HCT116 (cell line): ENCODE measurements at regions not wholly inside any gene's neighbourhood (a gene's known extent, or its start where the extent isn't known, plus 50 kb on each side); places are given as distances from the start of the nearest gene placed in this dataset.

ENCODE experiments used
- ATAC-seq: fragments of 200-7000 bp; cut with Tn5 transposase; 2 replicates; pipeline ENCODE4 v1.9.1; 2020; ENCODE audit warnings: mild to moderate bottlenecking, moderate library complexity
- BruUV-seq: library from RNA; stranded (reverse); fragments of 400-500 nt; replicated peaks from 2 replicates; lab custom pipeline; 2021; lab: Mats Ljungman, UMichigan
- CTCF ChIA-PET: fragments of 300-600 bp; sonication (Branson Sonifier 250); formaldehyde crosslinking; loops from one replicate; lab custom pipeline; 2021; ENCODE audit warnings: antibody characterized with exemption; lab: Charles Lee
- POLR2A ChIA-PET: fragments of 300-600, 350-600 bp; sonication (Branson Sonifier 250); formaldehyde crosslinking; loops from one replicate; lab custom pipeline; 2021; ENCODE audit warnings: antibody characterized with exemption; lab: Charles Lee
- RAD21 ChIA-PET, 2 experiments: fragments of 300-600 bp; sonication (Branson Sonifier 250); formaldehyde crosslinking; loops; one replicate each; lab custom pipeline; 2023; ENCODE audit warnings: low total read pairs in 2 of 2; ENCODE audit not compliant: uncharacterized antibody in 2 of 2, unreplicated experiment in 2 of 2, low non-redundant PET in 1 of 2; lab: Charles Lee
- DNase-seq: peaks from one replicate; pipeline ENCODE4 v3.0.0-alpha.2; 2010; ENCODE audit warnings: low read depth, low spot score
- H2AFZ ChIP-seq: fragments of 200-600 bp; shearing (Covaris generic), sonication (generic); 2 replicates; pipeline ENCODE4 v1.6.1; 2017; ENCODE audit warnings: low read depth, mixed run types, mixed read lengths, antibody characterized with exemption, low read length; ENCODE audit not compliant: poor library complexity, severe bottlenecking
- H3K27ac ChIP-seq: 2 replicates; pipeline ENCODE4 v1.5.1; 2012; ENCODE audit warnings: low read depth, low read length
- H3K27me3 ChIP-seq: fragments of 200-600 bp; sonication (generic); 2 replicates; pipeline ENCODE4 v1.6.1; 2016; ENCODE audit warnings: mixed run types, low read length, mixed read lengths; ENCODE audit not compliant: insufficient read depth
- H3K36me3 ChIP-seq, 2 experiments: fragments of 200-500 bp in 1 of 2; fragments of 200-600 bp in 1 of 2; sonication (Bioruptor generic) in 1 of 2; sonication (generic) in 1 of 2; 2 replicates each; pipeline versions ENCODE4 v1.5.1 to v1.6.1; 2014 to 2016; ENCODE audit warnings: low read length in 2 of 2, inconsistent platforms in 1 of 2, mixed read lengths in 1 of 2, mixed run types in 1 of 2; ENCODE audit not compliant: insufficient read depth in 2 of 2, control insufficient read depth in 1 of 2
- H3K4me1 ChIP-seq, 2 experiments: fragments of 200-600 bp in 1 of 2; sonication (generic) in 1 of 2; 2 replicates each; pipeline versions ENCODE4 v1.5.1 to v1.6.1; 2012 to 2017; ENCODE audit warnings: low read length in 2 of 2, inconsistent platforms in 1 of 2, mild to moderate bottlenecking in 1 of 2, mixed read lengths in 1 of 2, mixed run types in 1 of 2, moderate library complexity in 1 of 2; ENCODE audit not compliant: insufficient read depth in 2 of 2, control insufficient read depth in 1 of 2
- H3K4me2 ChIP-seq: fragments of 200-600 bp; sonication (generic); 2 replicates; pipeline ENCODE4 v1.6.1; 2017; ENCODE audit warnings: mixed run types, low read length, mixed read lengths
- H3K4me3 ChIP-seq, 2 experiments: fragments of 200-600 bp in 1 of 2; sonication (generic) in 1 of 2; replicated peaks in 1 of 2; 2 replicates each; pipeline ENCODE4 v1.5.1; 2011 to 2016; ENCODE audit warnings: low read length in 2 of 2, control low read depth in 1 of 2, low read depth in 1 of 2, mild to moderate bottlenecking in 1 of 2, mixed read lengths in 1 of 2, mixed run types in 1 of 2
- H3K79me2 ChIP-seq: fragments of 200-600 bp; sonication (generic); 2 replicates; pipeline ENCODE4 v1.6.1; 2017; ENCODE audit warnings: mild to moderate bottlenecking, mixed run types, low read length, moderate library complexity, mixed read lengths; ENCODE audit not compliant: insufficient read depth
- H3K9ac ChIP-seq: fragments of 200-600 bp; sonication (generic); 2 replicates; pipeline ENCODE4 v1.6.1; 2016; ENCODE audit warnings: low read length, mixed read lengths
- H3K9me2 ChIP-seq: fragments of 200-600 bp; sonication (generic), shearing (Covaris generic); 2 replicates; pipeline ENCODE4 v1.6.1; 2017; ENCODE audit warnings: mixed run types, mild to moderate bottlenecking, moderate library complexity; ENCODE audit not compliant: insufficient read depth
- H3K9me3 ChIP-seq, 2 experiments: fragments of 200-500 bp in 1 of 2; fragments of 200-600 bp in 1 of 2; sonication (Bioruptor generic) in 1 of 2; sonication (generic) in 1 of 2; 2 replicates each; pipeline ENCODE4 v1.6.1; 2014 to 2017; ENCODE audit warnings: low read length in 2 of 2, mixed read lengths in 2 of 2, inconsistent platforms in 1 of 2, low read depth in 1 of 2, mild to moderate bottlenecking in 1 of 2, mixed run types in 1 of 2, moderate library complexity in 1 of 2; ENCODE audit not compliant: control insufficient read depth in 1 of 2, insufficient read depth in 1 of 2
- H4K20me1 ChIP-seq: fragments of 200-600 bp; sonication (generic), shearing (Covaris generic); 2 replicates; pipeline ENCODE4 v1.6.1; 2017; ENCODE audit warnings: mixed run types, mild to moderate bottlenecking, moderate library complexity; ENCODE audit not compliant: insufficient read depth
- CTCF ChIP-seq, 3 experiments: fragments of 200-600 bp in 1 of 3; sonication (generic) in 1 of 3; IDR thresholded peaks in 2 of 3; conservative IDR thresholded peaks in 1 of 3; 2 replicates each; pipeline ENCODE4 v1.5.1; 2012 to 2017; ENCODE audit warnings: low read depth in 2 of 3, low read length in 2 of 3, antibody characterized with exemption in 1 of 3, borderline replicate concordance in 1 of 3, control low read depth in 1 of 3, mild to moderate bottlenecking in 1 of 3, mixed read lengths in 1 of 3, mixed run types in 1 of 3, moderate library complexity in 1 of 3; ENCODE audit not compliant: insufficient read depth in 1 of 3
- ELF1 ChIP-seq: IDR thresholded peaks from 2 replicates; pipeline ENCODE4 v1.6.1; 2012; ENCODE audit warnings: low read depth, borderline replicate concordance
- JUND ChIP-seq: IDR thresholded peaks from 2 replicates; pipeline ENCODE4 v1.6.1; 2012
- RAD21 ChIP-seq: IDR thresholded peaks from 2 replicates; pipeline ENCODE4 v1.6.1; 2012; ENCODE audit warnings: low read depth, mild to moderate bottlenecking
- REST ChIP-seq: IDR thresholded peaks from 2 replicates; pipeline ENCODE4 v1.6.1; 2012; ENCODE audit warnings: low read depth
- SIN3A ChIP-seq: IDR thresholded peaks from 2 replicates; pipeline ENCODE4 v1.6.1; 2012; ENCODE audit warnings: low read depth
- SRF ChIP-seq: IDR thresholded peaks from 2 replicates; pipeline ENCODE4 v1.6.1; 2012; ENCODE audit warnings: low read depth
- TCF7L2 ChIP-seq: IDR thresholded peaks from 2 replicates; pipeline ENCODE4 v1.7.0; 2011; ENCODE audit warnings: borderline replicate concordance, inconsistent platforms; ENCODE audit not compliant: insufficient read depth, insufficient read length; ENCODE audit errors: extremely low read depth
- ZNF274 ChIP-seq: fragments of 200-500 bp; sonication (Bioruptor generic); IDR thresholded peaks from 2 replicates; pipeline ENCODE4 v1.6.1; 2014; ENCODE audit warnings: mild to moderate bottlenecking, low read depth, low read length, inconsistent platforms
- intact Hi-C: fragments of 100-400 bp; cut with micrococcal nuclease; formaldehyde crosslinking; loops from 2 replicates; pipeline ENCODE4 v1.10.0; 2022
- TF ChIP-seq, protein P1 (sequence below): IDR thresholded peaks from 2 replicates; pipeline ENCODE4 v1.6.1; 2012

- H3K36me3 ChIP-seq: no peaks in the 10 kb centered on the region
- no peak overlapping the region for H3K9ac ChIP-seq
- no peak overlapping the region for H3K4me3 ChIP-seq
- no peak for ATAC-seq
- ChIA-PET POLR2A (no interaction called here), CTCF (no interaction called here), RAD21 (no interaction called here)
- H3K79me2 ChIP-seq: no peaks in the 10 kb centered on the region
- no peak for DNase-seq
- H3K4me1 ChIP-seq: no peaks in the 10 kb centered on the region
- no peaks in the 10 kb centered on the region for H3K9me2 ChIP-seq
- H3K9me3 ChIP-seq: no peaks in the 10 kb centered on the region
- intact Hi-C loops: no loop called here
- H3K4me2 ChIP-seq: no peak overlapping the region
- no peaks in the 10 kb centered on the region for H4K20me1 ChIP-seq
- TF ChIP-seq SRF: no peak
- TF ChIP-seq, protein P1, sequence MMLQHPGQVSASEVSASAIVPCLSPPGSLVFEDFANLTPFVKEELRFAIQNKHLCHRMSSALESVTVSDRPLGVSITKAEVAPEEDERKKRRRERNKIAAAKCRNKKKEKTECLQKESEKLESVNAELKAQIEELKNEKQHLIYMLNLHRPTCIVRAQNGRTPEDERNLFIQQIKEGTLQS: no peak
- no peaks in the 10 kb centered on the region for H3K27me3 ChIP-seq
- no TSS peak for BruUV-seq
- H2AFZ ChIP-seq: no peak overlapping the region
- no peak overlapping the region for H3K27ac ChIP-seq
Observed at GRCh38 chr6:165999279-165999678, 168.4 kb downstream of the TBXT start.

DNA sequence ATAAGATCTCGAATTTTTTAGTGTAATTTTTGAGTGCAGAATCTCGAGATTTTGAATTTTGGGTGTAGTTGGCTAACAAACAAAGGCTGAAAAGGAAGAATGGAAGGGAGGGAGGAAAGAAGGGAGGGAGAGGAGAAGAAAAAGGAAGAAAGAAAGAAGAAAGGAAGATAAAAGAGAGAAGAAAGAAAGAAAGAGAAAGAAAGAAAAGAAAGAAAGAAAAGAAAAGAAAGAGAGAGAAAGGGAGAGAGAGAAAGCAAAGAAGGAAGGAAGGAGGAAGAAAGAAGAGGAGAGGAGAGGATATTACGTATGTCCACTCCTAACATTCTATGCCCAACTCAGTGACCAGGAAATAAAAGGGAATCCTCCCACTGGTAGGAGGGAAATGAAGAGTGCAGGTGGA lies 169.6 kb downstream of the TBXT start:
- no peak overlapping the region for H3K4me3 ChIP-seq
- ChIA-PET RAD21 (no interaction called here), POLR2A (no interaction called here), CTCF (no interaction called here)
- no peaks in the 10 kb centered on the region for H4K20me1 ChIP-seq
- no peaks in the 10 kb centered on the region for H3K36me3 ChIP-seq
- H3K9me3 ChIP-seq: no peaks in the 10 kb centered on the region
- H3K9me2 ChIP-seq: no peaks in the 10 kb centered on the region
- no peak overlapping the region for H3K4me2 ChIP-seq
- no peaks in the 10 kb centered on the region for H3K79me2 ChIP-seq
- BruUV-seq: no TSS peak
- ATAC-seq: no peak
- DNase-seq: no peak
- H3K27me3 ChIP-seq: no peaks in the 10 kb centered on the region
- no peaks in the 10 kb centered on the region for H3K4me1 ChIP-seq
- H3K27ac ChIP-seq: no peak overlapping the region
- intact Hi-C loops: no loop called here
- TF ChIP-seq REST: no peak
- no peak for TF ChIP-seq ZNF274
- no peak for TF ChIP-seq RAD21
- TF ChIP-seq, protein P1: no peak
- TF ChIP-seq CTCF (IDR thresholded peaks at IDR 0.05 in 2 of 3, conservative IDR thresholded peaks at IDR 0.05 in 1 of 3; ENCODE audit: borderline replicate concordance in 1 of 3, insufficient read depth in 1 of 3, low read depth in 2 of 3, low read length in 2 of 3): no peak
- no peak for TF ChIP-seq TCF7L2
- no peak for TF ChIP-seq JUND
- no peak for TF ChIP-seq ELF1
- TF ChIP-seq SIN3A: no peak
- no peak overlapping the region for H3K9ac ChIP-seq
- no peak overlapping the region for H2AFZ ChIP-seq
